ENCODE measurements at regions not wholly inside any gene's neighbourhood (a gene's known extent, or its start where the extent isn't known, plus 50 kb on each side); places are given as distances from the start of the nearest gene placed in this dataset.

DNA sequence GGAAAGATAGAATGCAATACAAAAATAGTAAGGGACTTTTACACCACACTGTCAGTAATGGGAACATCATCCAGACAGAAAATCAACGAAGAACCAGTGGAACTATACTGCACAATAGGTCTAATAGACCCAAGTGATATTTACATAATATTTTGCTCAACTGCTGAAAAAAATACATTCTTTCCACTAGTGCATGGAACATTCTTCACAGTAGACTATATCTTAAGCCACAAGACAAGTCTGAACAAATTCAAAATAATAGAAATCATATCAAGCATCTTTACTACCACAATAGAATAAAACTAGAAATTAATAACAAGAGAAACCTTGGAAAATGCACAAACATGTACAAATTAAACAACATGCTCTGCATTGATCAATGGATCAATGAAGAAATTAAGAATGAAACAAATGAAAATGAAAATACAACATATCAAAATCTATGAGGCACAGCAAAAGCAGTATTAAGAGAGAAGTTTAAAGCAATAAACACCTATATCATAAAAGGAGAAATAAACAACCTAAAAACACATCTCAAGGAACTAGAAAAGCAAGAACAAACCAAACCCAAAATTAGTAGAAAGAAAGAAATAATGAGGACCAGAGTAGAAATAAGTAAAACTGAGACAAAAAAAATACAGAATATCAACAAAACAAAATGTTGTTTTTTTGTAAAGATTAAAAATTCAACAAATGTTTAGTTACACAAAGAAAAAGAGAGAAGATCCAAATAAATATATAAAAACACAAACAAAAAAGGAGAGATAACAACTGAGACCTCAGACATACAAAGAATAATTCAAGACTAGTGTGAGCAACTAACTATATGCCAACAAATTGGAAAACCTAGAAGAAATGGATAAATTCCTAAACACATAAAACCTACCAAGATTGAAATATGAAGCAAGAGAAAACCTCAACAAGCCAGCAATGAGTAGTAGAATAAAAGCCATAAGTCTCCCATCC is 51.5 kb upstream of the ANTXR2 start:
- no peak for DNase-seq

Data from muscle of back (tissue), 3 donors.